ENCODE measurements at regions not wholly inside any gene's neighbourhood (a gene's known extent, or its start where the extent isn't known, plus 50 kb on each side); places are given as distances from the start of the nearest gene placed in this dataset.

GRCh38 chr6:26249957-26250697 is 114.9 kb upstream of the BTN3A2 start:
- no peaks in the 10 kb centered on the region for H3K27me3 ChIP-seq (ENCODE audit: insufficient read depth, low read depth, low read length)
- H3K4me3 ChIP-seq (ENCODE audit: low read length), result peak overlapping the region; percentile 84
- H3K79me2 ChIP-seq (replicated peaks; ENCODE audit: insufficient read depth, low read length), result peaks cover 13% of the 10 kb centered on the region
- H4K20me1 ChIP-seq (ENCODE audit: insufficient read depth), result no peaks in the 10 kb centered on the region
- TF ChIP-seq MXI1 (conservative IDR thresholded peaks at IDR 0.05; ENCODE audit: poor library complexity, severe bottlenecking) (no peak), POLR2AphosphoS5 (IDR thresholded peaks at IDR 0.05) (no peak), CTCF (IDR thresholded peaks at IDR 0.05; ENCODE audit: poor library complexity, severe bottlenecking) (peak; percentile 77), EZH2 (IDR thresholded peaks at IDR 0.05; ENCODE audit: borderline replicate concordance, insufficient read depth, low read length, poor library complexity, severe bottlenecking) (no peak), TAF1 (IDR thresholded peaks at IDR 0.05; ENCODE audit: low read depth) (no peak), SMC3 (conservative IDR thresholded peaks at IDR 0.05; ENCODE audit: poor library complexity) (no peak), EP300 (conservative IDR thresholded peaks at IDR 0.05; ENCODE audit: poor library complexity, severe bottlenecking) (no peak), RAD21 (conservative IDR thresholded peaks at IDR 0.05) (peak; percentile 26)
- peak overlapping the region; percentile 48 for H2AFZ ChIP-seq (ENCODE audit: low read depth, low read length)
- no peaks in the 10 kb centered on the region for H3K9me2 ChIP-seq (ENCODE audit: insufficient read depth, low read length)
- H3K4me2 ChIP-seq (ENCODE audit: low read length), result peak overlapping the region; percentile 100
- H3K9ac ChIP-seq (ENCODE audit: low read length), result peak overlapping the region; percentile 47
- peak overlapping the region; percentile 38 for H3K27ac ChIP-seq (ENCODE audit: low read length)
- H3F3A ChIP-seq (ENCODE audit: insufficient read depth, low read length, poor library complexity, severe bottlenecking), result peaks cover 8% of the 10 kb centered on the region
- no peaks in the 10 kb centered on the region for H3K36me3 ChIP-seq (ENCODE audit: insufficient read depth, low read length)
- H3K9me3 ChIP-seq (ENCODE audit: low read length), result no peaks in the 10 kb centered on the region

- Histone ChIP-seq H4K20me1 (ENCODE audit: insufficient read depth) (no peaks in the 10 kb centered on the region), H3K27me3 (ENCODE audit: insufficient read depth, low read depth, low read length) (no peaks in the 10 kb centered on the region), H3K79me2 (replicated peaks; ENCODE audit: insufficient read depth, low read length) (peaks cover 13% of the 10 kb centered on the region), H3K9me3 (ENCODE audit: low read length) (no peaks in the 10 kb centered on the region), H2AFZ (ENCODE audit: low read depth, low read length) (no peak overlapping the region), H3K36me3 (ENCODE audit: insufficient read depth, low read length) (no peaks in the 10 kb centered on the region), H3K9me2 (ENCODE audit: insufficient read depth, low read length) (no peaks in the 10 kb centered on the region), H3F3A (ENCODE audit: insufficient read depth, low read length, poor library complexity, severe bottlenecking) (peaks cover 8% of the 10 kb centered on the region), H3K27ac (ENCODE audit: low read length) (no peak overlapping the region), H3K9ac (ENCODE audit: low read length) (peak overlapping the region; percentile 47), H3K4me3 (ENCODE audit: low read length) (peak overlapping the region; percentile 84), H3K4me2 (ENCODE audit: low read length) (peak overlapping the region; percentile 100)
- TF ChIP-seq TAF1 (IDR thresholded peaks at IDR 0.05; ENCODE audit: low read depth) (no peak), RAD21 (conservative IDR thresholded peaks at IDR 0.05) (no peak), MXI1 (conservative IDR thresholded peaks at IDR 0.05; ENCODE audit: poor library complexity, severe bottlenecking) (peak; percentile 91), CTCF (IDR thresholded peaks at IDR 0.05; ENCODE audit: poor library complexity, severe bottlenecking) (no peak), EZH2 (IDR thresholded peaks at IDR 0.05; ENCODE audit: borderline replicate concordance, insufficient read depth, low read length, poor library complexity, severe bottlenecking) (no peak)
These were observed 114.3 kb upstream of the BTN3A2 start for GRCh38 chr6:26250698-26251044.
